ENCODE measurements at regions not wholly inside any gene's neighbourhood (a gene's known extent, or its start where the extent isn't known, plus 50 kb on each side); places are given as distances from the start of the nearest gene placed in this dataset.

DNA sequence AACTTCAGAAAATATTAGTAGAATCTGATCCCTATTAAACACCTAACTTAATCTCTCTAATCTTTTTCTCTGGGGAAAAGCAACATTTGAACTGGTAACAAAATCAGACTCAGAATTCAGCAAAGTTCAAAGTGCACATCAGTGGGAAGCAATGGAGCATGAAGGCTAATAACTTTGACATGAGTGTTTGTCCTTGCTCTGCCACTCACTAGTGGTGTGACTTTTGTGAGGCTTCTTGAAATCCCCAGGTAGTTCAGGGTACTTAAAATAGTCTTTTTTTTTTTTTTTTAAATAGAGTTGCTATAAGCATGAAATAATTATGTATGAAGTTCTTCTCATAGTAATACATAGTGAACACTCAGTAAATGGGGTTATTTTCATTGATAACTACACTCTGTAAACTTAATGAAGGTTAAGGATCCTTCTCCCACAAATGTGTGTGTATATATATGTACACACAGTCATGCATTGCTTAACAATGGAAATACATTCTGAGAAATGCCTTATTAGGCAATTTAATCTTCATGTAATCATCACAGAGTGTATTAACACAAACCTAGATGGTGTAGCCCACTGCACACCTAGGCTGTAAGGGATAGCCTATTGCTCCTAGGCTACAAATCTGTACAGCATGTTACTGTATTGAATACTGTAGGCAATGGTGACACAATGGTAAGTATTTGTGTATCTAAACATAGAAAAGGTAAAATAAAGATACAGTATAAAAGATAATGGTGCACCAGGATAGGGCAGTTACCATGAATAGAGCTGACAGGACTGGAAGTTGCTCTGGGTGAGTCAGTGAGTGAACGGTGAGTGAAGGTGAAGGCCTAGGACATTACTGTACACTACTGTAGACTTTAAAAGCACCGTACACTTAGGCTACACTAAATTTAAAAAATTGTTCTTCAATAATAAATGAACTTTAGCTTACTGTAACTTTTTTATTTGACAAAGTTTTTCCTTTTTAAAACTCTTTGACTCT is 73.3 kb upstream of the HMHB1 start:
- in situ Hi-C loops (cut with HindIII; ENCODE audit: low pct_ligation_motif_present, low sequenced_read_pairs): no loop called here
- Histone ChIP-seq H3K27me3 (replicated peaks) (no peaks in the 10 kb centered on the region), H3K36me3 (replicated peaks) (no peaks in the 10 kb centered on the region), H3K4me3 (ENCODE audit: low read depth, low read length) (no peak overlapping the region), H3K27ac (no peak overlapping the region)
- no peak for DNase-seq
- TF ChIP-seq, protein P1, sequence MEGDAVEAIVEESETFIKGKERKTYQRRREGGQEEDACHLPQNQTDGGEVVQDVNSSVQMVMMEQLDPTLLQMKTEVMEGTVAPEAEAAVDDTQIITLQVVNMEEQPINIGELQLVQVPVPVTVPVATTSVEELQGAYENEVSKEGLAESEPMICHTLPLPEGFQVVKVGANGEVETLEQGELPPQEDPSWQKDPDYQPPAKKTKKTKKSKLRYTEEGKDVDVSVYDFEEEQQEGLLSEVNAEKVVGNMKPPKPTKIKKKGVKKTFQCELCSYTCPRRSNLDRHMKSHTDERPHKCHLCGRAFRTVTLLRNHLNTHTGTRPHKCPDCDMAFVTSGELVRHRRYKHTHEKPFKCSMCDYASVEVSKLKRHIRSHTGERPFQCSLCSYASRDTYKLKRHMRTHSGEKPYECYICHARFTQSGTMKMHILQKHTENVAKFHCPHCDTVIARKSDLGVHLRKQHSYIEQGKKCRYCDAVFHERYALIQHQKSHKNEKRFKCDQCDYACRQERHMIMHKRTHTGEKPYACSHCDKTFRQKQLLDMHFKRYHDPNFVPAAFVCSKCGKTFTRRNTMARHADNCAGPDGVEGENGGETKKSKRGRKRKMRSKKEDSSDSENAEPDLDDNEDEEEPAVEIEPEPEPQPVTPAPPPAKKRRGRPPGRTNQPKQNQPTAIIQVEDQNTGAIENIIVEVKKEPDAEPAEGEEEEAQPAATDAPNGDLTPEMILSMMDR (IDR thresholded peaks at IDR 0.05; ENCODE audit: low read depth, low read length, missing control alignments): no peak

DNA sequence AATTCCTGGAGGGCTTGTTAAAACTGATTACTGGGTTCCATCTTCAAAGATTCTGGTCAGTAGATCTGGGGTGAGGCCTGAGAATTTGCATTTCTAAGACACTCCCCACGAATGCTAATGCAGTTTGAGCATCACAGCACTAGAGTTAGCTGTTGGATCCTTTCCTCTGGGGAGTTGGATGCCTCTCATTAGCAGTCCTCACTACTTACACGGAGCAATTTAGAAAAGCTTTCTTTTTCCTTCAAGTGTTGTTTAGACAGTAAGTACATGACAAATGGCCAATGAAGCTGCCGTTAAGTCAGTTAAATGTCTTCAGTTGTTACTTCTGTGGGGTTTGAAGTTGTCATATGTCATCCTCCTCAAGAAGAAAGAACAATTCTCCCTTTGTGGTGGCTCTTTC is 74.9 kb upstream of the HMHB1 start:
- Histone ChIP-seq H3K27me3 (replicated peaks) (no peaks in the 10 kb centered on the region), H3K27ac (no peak overlapping the region), H3K4me3 (ENCODE audit: low read depth, low read length) (no peak overlapping the region), H3K36me3 (replicated peaks) (no peaks in the 10 kb centered on the region)
- no peak for DNase-seq
- in situ Hi-C loops (cut with HindIII; ENCODE audit: low pct_ligation_motif_present, low sequenced_read_pairs): no loop called here
- TF ChIP-seq, protein P1 (IDR thresholded peaks at IDR 0.05; ENCODE audit: low read depth, low read length, missing control alignments): no peak

DNA sequence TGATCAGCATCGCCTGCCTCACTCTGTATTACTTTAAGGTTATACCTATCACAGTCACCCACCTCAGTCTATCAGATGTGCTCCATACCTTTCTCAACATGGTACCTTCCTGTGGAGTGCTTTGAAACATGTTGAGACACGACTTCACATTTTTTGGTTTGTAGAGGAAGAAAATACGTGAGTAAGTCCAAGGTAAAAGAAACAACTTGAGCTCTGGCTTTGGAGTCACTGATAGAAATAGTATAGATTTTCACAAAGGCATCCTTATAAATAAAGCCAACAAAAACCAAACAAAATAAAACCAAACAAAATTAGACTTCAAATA is 77.5 kb upstream of the HMHB1 start:
- TF ChIP-seq, protein P1 (IDR thresholded peaks at IDR 0.05; ENCODE audit: low read depth, low read length, missing control alignments): no peak
- no peaks in the 10 kb centered on the region for H3K36me3 ChIP-seq (replicated peaks)
- no peaks in the 10 kb centered on the region for H3K27me3 ChIP-seq (replicated peaks)
- H3K27ac ChIP-seq: no peak overlapping the region
- DNase-seq: no peak
- H3K4me3 ChIP-seq (ENCODE audit: low read depth, low read length): no peak overlapping the region
- in situ Hi-C loops (cut with HindIII; ENCODE audit: low pct_ligation_motif_present, low sequenced_read_pairs): no loop called here

DNA sequence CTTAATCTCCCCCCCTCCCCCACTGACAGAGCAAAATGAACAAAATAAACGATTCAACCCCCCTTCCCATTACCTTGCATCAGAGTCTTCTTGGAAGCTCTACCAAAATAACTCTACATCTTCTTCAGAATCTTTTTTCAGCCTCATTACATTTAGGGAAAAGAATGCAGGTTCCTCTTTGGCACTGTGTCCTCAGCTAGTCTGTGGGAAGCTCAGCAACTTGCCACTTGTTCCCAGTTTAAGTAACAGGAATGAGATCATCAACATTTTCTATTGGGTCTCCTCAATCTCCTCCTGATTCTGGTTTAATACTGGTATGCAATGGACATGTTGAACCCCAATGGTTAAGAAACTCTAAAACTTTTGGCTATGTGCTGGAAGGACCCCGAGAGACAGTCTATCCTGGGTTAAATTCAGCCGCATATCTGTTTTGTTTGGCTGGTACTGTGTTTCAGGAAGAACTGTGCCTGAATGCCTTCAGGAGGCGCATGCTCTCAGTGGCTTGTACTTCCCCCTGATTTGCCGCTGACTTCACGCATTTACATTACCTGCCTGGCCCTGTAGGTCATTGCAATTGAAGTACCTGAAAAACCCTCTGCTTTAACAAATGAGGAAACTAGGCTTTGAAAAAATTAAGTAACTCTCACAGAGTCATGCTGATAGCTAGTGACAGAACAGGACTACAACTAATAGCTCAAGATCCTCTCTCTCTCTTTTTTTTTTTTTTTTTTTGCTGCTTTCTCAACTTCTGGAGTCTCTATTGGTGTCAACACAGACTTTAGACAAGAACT is 78.1 kb upstream of the HMHB1 start:
- Histone ChIP-seq H3K27ac (no peak overlapping the region), H3K36me3 (replicated peaks) (no peaks in the 10 kb centered on the region), H3K27me3 (replicated peaks) (no peaks in the 10 kb centered on the region), H3K4me3 (ENCODE audit: low read depth, low read length) (no peak overlapping the region)
- TF ChIP-seq, protein P1 (IDR thresholded peaks at IDR 0.05; ENCODE audit: low read depth, low read length, missing control alignments): no peak
- in situ Hi-C loops (cut with HindIII; ENCODE audit: low pct_ligation_motif_present, low sequenced_read_pairs): no loop called here
- peak; percentile 3 for DNase-seq

DNA sequence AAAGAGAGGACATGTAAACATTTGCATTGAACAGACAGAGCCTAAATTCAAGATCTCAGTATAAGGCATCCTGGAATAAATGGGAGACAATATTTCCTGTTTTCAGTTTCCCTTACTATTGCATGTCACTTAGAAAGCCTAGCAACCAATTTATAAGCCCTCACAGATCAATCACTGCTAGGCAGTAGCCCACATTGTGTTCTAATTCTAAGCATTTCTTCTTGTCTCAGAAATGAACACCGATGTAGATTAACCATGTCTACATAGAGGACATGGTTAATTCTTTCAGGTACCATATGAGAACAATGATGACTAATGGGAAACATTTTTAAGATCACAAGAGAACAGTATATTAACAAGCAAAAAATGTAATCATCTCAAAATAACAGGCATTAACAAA is 79.6 kb upstream of the HMHB1 start:
- no peaks in the 10 kb centered on the region for H3K36me3 ChIP-seq (replicated peaks)
- no peak overlapping the region for H3K27ac ChIP-seq
- TF ChIP-seq, protein P1 (IDR thresholded peaks at IDR 0.05; ENCODE audit: low read depth, low read length, missing control alignments): no peak
- in situ Hi-C loops (cut with HindIII; ENCODE audit: low pct_ligation_motif_present, low sequenced_read_pairs): no loop called here
- H3K27me3 ChIP-seq (replicated peaks): no peaks in the 10 kb centered on the region
- no peak for DNase-seq
- H3K4me3 ChIP-seq (ENCODE audit: low read depth, low read length): no peak overlapping the region

Measured in brain microvascular endothelial cell (primary cell).